ENCODE measurements at regions not wholly inside any gene's neighbourhood (a gene's known extent, or its start where the extent isn't known, plus 50 kb on each side); places are given as distances from the start of the nearest gene placed in this dataset.
"Not testable (repeated sequence)": the region's sequence is repeated elsewhere in the genome, so short reads cannot be mapped to it uniquely, and the experiment has no call there.

DNA sequence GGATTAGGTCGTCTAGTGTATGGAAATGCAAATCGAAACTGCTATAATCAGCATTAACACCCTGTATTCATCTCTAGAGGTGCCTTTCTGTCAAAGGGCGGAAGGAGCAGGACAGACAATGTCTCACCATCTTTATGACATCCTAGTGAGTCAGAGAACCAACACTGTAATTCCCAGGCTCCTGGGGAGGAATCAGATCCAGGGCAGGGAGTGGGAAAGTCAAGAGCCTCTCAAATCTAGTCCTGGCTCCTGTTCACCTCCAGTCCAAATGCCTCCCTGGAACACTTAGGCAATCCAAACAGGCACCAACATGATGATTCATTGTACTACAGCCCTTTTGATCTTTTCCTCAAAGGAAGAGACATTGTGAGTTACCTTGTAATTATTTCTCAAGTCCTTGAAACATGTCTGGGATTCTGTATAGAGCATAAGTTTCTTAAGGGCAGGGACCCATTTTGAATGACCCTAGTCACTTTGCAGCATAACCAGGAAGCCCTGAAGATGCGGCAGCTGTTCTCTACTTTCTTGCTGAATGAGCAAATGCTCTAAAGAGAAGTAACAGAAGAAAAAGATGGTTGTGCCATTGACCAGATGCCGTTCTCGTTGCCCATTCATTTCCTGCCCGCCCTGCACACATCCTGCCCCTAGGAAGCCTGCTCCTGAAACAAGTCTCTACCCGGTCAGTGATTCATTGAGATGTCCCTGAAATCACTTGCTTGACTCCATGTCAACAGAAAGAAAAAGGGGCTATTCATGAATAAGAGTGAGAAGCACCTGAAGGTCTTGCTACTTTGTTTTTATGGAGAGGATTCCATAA lies 112.8 kb upstream of the JARID2 start:
- DNase-seq: no peak

DNA sequence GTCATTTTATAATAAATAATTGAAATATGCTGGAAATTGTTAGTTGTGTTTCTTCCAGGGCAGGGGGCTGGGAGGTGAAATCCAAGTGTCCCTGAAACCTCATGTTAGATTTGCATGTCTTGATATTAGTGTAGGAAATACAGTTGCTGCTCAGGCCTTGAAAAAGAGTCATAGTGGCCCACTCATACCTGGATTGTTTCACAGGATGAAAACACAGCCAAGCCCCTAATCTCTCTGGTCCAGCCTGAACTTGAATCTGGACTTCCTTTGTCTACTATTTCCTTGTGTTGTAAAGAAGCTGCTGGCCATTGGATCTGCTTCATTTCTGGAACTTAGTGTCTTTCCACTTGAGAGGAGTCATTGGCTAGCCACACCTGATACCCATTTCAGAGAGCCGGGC lies 108.8 kb upstream of the JARID2 start:
- DNase-seq: no peak

DNA sequence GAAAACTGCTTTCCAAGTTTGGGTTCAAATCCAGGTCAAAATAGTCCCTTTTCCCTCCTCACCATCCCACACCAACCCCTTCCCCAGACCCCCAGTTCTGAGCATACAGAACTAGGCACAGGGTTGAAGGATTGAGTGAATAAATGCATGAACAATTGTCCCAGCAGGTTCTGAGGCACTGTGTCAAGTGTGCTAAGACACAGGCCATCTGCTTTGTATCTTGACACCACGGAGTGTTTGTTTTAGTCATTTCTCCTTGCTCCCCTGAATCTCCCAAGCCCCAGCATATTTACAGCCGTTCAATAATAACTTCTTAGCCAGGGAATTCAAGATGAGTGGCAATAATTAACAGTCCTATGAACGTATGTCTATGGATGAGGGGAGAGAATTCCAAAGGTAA lies 102.8 kb upstream of the JARID2 start:
- no peak for DNase-seq

DNA sequence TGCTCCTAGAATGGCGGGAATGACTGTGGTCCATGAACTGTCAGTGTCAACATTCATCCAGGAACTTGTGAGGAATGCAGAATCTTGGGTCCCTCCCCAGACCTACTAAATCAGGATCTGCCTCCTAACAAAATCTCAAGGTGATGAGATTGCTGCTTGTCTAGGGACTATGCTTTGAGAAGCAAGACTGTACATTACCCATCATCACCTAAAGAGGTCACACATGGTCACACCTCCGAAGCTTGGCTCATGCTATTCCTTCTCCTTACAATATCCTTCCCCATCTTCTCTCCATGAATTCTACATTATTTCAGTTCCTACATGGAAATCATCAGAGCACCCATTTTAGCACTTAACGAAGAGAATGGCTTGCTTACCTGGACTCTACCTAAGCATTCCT lies 102.3 kb upstream of the JARID2 start:
- no peak for DNase-seq

DNA sequence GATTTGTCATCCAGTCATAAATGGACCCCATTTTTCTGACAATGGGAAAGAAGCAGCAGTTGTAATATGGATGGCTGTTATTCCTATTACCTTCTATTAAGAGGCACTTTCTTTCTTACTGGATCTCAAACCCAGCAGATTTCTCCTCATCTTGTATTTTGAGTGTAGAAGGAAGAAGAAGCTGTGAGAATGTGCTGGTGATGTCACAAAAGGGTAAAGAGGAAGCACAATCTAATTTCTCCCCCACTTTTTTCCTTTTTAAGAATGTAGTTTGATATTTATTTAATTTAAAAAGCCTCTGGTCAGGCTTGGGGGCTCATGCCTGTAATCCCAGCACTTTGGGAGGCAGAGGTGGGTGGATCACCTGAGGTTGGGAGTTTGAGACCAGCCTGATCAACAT lies 100.0 kb upstream of the JARID2 start:
- no peak for DNase-seq

DNA sequence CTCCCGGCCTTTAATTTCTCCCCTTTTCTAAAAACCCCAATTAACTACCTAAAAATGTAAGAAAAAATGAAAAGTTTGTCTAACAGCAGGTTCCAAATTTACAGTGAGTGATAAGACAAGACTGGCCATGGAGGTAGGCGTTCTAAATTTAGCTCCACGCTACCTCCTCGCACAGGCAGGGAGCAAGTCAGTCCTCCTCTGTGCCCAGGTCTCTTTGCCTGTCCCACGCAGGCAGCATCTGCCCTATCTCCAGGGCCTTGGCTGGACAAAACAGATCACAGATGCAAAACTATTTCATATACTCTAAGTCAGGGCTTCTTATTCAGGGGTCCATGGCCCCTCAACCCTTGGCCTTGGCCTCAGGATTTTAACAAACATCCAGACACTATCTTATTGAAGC lies 98.0 kb upstream of the JARID2 start:
- no peak for DNase-seq

DNA sequence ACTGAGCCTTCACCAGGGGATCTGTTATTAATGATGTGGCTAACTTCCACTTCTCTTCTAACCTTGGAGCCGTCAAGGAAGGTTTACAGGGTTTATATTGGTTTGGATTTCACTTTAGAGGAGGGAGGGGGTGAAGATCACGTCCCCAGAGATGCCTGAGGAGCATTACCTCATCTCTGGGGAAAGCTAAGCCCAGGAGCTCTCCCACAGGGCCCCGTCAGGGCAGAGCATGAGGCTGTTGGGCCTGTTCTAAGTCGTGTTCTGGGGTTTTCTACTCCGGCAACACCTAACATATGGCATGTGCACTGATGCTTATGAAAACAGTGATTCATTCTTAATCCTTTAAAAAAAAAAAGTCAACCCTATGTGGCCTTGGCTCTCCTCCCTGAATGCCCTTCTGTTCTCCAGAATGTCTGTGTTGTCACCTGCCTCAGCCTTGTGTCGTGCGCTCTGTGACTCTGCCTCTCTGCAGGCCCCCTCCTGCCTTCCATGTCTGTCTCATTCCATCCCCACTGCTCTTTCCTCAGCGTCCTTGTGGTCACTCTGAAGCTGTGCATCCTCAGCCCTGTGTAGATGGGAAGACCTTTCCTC lies 97.4 kb upstream of the JARID2 start:
- no peak for DNase-seq

DNA sequence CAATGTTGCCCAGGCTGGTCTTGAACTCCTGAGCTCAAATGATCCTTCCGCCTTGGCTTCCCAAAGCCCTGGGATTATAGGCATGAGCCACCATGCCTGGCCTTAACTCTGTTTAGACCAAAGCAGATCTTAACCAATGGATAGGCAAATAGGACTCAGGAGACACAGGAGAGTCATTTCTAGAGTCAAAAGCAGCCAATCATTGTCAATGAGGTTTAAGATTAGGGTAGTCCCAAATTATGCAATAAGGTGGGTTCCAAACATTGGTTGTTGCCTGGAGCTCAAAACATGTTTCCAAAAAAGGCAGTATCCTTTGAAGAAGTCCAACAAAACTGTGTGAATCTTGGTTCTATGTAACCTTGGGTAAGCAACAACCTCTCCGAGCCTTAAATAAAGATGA lies 95.7 kb upstream of the JARID2 start:
- DNase-seq: no peak

DNA sequence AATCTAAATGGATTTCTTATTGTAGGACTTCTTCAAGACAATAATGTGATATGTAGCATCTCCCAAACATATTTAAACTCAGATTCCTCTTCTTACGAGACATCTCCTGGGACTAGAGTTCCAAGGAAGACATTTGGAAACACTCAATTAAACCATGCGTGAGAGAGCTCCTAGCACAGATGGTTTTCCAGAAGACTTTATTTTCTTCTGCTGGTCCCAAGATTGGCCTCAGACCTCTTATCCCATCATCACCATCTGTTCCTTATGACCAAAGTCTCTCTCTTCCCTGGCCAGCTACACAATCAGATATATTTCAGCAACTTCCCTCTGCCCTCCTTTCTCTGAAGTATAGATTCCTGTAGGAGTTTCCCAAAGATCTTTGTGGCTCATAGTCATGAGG lies 93.2 kb upstream of the JARID2 start:
- DNase-seq: no peak

DNA sequence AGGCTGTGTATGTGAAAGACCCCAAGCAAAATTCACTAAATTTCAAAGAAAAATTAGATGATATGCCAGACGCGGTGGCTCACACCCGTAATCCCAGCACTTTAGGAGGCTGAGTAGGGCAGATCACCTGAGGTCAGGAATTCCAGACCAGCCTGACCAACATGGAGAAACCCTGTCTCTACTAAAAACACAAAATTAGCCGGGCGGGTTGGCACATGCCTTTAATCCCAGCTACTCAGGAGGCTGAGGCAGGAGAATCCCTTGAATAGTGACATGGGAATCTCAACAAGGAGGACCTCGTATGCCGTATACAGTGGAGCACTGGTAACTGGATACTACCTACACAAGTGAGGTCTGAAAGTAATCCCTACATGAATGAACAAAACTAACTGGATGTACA lies 92.7 kb upstream of the JARID2 start:
- DNase-seq: no peak

DNA sequence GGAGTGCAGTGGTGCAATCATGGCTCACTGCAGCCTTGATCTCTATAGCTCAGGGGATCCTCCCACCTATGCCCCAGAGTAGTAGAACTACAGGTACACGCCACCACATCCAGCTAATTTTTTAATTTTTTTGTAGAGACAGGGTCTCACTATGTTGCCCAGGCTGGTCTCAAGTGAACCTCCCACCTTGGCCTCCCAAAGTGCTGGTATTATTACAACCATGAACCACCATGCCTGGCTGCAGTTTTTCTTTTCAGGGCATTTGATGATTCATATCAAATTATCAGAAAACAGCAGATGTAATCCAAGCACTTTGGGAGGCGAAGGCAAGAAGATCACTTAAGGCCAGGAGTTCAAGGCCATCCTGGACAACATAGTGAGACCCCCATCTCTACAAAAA lies 88.4 kb upstream of the JARID2 start:
- no peak for DNase-seq

DNA sequence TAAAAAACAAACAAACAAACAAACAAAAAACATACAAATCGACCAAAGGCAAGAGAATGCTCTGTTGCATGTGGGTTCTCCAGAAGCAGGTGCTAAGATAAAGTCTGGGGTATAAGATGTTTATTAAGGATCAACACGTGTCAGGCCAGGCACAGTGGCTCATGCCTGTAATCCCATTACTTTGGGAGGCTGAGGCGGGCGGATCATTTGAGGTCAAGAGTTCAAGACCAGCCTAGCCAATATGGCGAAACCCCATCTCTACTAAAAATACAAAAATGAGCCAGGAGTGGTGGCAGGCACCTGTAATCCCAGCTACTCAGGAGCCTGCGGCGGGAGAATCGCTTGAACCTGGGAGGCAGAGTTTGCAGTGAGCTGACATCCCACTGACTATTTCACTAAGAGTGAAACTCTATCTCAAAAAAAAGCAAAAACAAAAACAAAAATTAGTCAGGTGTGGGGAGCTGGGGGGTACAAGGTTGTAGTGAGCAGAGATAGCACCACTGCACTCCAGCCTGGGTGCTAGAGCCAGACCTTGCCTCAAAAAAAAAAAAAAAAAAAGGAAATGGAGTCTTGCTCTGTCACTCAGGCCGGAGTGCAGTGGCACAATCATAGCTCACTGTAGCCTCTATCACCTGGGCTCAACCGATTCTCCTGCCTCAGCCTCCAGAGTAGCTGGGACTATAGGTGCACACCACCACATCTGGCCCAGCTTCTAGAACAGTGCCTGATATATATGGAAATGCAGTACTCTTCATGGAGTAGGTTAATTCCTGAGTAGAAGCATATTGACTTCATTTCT lies 86.8 kb upstream of the JARID2 start:
- no peak for DNase-seq

DNA sequence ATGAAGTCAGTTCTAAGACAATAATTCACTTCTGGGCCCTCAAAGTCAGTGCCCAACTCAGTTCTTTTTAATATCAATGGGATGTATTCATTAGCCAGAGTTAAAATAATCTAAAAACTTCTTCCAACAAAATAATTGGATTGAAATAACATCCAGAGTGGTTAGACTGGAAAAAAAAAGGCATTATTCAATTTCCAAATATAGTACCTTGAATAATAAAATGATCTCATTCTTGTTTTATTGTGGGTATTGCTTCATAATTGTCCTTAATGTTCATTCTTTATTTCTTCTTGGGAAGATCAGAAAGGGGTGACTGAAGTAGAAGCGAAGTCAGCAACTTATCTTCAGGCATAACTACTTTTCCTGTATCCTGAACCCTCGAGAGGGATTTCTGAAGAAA lies 85.1 kb upstream of the JARID2 start:
- DNase-seq: no peak

DNA sequence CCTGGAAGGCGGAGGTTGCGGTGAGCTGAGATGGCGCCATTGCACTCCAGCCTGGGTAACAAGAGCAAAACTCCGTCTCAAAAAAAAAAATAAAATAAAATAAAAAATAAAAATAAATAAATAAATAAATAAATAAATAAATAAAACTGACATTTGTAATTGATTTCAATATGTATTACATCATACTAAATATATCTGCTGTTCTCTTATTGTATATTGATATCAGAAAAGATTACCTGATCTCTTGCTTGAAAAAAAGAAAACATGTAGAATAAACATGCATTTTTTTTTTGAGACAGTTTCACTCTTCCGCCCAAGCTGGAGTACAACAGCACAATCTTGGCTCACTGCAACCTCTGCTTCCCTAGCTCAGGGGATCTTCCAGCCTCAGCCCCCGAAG lies 81.0 kb upstream of the JARID2 start:
- DNase-seq: not testable (repeated sequence)

DNA sequence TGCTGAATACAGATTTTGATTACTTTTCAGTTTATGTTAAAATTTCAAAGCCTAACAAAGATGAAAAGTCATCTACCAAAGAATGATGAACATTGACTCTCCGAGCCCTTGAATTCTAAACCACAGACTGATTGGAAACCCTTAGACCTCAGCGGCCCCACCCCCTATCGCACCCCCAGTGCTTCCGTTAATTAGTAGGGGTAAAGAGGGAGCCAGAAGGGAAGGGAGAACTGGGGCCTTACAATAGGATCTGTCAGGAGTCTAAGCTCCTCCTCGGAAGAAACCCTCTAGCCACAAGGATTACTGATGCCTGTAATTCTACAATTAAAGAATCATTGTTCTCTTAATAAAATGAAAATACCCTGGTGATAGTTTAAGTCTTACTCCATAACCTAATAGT lies 79.7 kb upstream of the JARID2 start:
- DNase-seq: no peak

DNA sequence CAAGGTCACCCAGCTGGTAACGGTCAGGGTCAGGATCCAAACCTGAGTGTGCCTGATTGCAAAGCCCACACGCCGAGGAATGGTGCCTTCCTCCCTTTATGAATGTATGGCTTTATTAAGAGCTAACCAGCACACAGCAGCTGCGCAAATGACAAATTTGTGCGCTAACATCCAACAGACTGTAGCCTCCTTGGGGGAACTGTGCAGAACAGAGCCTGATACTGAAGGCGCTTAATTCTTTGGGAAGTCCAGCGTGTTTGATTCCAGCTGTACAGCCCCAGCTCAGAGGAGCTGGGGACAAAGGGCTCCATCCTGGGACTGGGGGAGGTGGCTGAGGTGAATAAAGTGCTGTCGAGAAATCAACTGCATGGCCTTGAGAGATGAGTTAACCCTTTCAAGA lies 75.7 kb upstream of the JARID2 start:
- DNase-seq: no peak

DNA sequence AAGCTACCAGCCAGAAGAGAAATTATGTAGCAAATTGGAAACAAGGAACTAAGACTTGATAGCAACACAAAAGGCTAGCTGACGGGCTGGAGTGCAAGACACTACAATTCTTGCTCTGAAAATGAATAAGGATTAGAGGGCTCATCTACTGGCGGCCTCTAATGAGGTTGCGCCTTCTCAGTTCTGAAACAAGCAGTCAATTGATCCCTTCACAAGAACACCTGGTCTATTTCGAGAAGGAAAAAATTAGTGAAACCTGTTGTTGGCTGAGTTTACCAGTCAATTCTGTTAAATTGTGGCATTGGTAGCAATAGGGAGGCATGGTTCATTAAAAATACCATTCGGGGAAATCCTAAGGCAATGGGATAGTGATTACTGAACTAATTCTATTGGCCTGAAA lies 74.8 kb upstream of the JARID2 start:
- DNase-seq: no peak

DNA sequence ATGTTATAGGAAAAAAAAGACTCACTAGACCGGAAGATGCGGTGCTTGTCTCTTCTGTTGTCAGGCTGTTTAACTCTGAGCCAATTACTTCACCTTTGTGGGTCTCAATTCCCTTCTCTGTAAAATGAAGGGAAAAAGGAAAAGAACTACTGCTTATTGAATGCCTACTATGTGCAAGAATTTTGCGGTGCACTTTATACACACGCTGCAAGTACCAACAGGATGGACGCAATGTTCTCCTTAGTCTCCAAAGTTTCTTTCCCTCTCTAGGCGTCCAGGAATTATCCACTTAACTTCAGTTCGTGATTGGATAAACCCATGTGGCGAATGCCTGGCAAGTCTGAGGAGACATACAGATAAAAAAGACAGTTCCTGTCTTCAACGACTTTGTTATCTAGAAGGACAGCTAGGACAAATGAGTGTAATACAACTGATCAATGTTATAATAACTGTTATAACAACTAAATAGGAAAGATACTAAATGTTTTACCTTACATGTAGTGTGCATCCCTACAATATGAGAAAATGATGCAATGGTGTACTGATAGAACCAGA lies 69.0 kb upstream of the JARID2 start:
- DNase-seq: no peak

DNA sequence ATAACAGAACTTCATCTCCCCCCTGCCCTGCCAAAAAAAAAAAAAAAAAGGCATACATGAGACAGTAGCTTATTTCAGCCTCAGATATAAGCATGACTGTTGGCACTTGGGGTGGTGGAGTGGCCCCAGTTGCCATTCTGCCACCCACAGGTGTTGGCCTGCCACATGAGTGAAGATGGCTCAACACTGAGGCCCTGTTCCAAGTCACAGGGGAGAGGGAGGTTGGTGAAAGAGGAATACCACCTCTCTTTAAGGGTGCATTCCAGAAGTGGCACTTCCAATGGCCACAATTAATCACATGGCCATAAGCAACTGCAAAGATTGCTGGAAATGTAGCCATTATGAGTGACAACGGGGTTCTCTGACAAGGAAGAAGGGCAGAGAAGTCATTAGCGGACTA lies 61.9 kb upstream of the JARID2 start:
- DNase-seq: no peak

DNA sequence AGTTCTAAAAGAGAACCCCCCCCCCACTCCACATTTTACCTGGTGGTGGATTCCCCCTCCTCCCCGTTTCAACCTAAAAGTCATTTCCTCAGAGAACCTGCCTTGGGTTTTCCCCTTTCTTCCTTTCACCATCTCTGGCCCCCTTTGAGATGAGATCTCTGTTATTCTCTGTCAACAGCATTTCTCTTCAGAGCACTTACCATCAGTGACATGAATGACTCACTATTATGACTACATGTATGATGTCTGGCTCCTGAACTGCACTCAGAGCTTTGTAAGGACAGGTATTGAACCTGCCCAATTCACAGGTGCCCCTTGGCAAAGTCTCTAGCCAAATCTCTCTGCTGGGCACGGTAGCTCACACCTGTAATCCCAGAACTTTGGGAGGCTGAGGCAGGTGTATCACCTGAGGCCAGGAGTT lies 61.4 kb upstream of the JARID2 start:
- no peak for DNase-seq

DNA sequence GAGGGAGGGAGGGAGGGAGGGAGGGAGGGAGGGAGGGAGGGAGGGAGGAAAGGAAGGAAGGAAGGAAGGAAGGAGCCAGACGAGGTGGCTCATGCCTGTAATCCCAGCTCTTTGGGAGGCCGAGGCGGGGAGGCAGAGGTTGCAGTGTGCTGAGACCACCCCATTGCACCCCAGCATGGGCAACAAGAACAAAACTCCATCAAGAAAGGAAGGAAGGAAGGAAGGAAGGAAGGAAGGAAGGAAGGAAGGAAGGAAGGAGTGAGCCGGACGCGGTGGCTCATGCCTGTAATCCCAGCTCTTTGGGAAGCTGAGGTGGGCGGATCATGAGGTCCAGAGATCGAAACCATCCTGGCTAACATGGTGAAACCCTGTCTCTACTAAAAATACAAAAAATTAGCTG lies 60.8 kb upstream of the JARID2 start:
- not testable (repeated sequence) for DNase-seq

DNA sequence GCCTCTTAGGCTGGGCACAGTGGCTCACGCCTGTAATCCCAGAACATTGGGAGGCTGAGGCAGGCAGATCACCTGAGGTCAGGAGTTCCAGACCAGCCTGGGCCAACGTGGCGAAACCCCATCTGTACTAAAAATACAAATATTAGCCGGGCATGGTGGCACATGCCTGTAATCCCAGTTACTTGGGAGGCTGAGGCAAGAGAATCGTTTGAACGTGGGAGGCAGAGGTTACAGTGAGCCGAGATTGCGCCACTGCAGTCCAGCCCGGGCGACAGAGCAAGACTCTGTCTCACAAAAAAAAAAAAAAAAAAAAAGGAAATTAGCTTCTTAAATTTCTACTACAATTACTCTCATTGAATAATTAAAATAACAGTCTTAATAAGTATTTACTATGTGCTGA lies 52.4 kb upstream of the JARID2 start:
- not testable (repeated sequence) for DNase-seq

DNA sequence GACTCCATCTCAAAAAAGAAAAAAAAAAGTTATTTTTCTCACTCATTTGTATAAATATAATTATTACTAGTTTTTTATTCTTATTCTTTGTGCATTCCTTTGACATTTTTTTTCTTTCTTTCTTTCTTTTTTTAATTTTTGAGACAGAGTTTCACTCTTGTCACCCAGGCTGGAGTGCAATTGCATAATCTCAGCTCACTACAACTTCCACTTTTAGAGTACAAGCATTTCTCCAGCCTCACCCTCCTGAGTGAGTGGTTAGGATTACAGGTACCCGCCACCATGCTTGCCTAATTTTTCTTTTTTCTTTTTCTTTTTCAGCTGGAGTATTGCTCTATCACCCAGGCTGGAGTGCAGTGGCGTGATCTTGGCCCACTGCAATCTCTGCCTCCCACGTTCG lies 51.4 kb upstream of the JARID2 start:
- DNase-seq: no peak

All from KG1 (cell line).